SK-N-SH (cell line): ENCODE measurements at regions not wholly inside any gene's neighbourhood (a gene's known extent, or its start where the extent isn't known, plus 50 kb on each side); places are given as distances from the start of the nearest gene placed in this dataset.

Source experiments
- CTCF ChIA-PET: fragments of 300-600, 350-600 bp; formaldehyde crosslinking; extraction: SDS; loops from one replicate; lab custom pipeline; 2021; lab: Yijun Ruan, JAX
- POLR2A ChIA-PET: fragments of 350-600 bp; sonication (Branson Sonifier 250); formaldehyde crosslinking; extraction: SDS; loops from one replicate; lab custom pipeline; 2020; ENCODE audit warnings: antibody characterized with exemption, inconsistent platforms; lab: Yijun Ruan, JAX
- DNase-seq: peaks from one replicate; pipeline ENCODE4 v3.0.0; 2012
- H2AFZ ChIP-seq: fragments of 200-600 bp; sonication (generic); 2 replicates; pipeline ENCODE4 v1.8.1; 2016; ENCODE audit warnings: antibody characterized with exemption, mild to moderate bottlenecking, low read depth
- H3F3A ChIP-seq: fragments of 200-600 bp; sonication (generic); replicated peaks from 2 replicates; pipeline ENCODE3; 2016; ENCODE audit warnings: antibody characterized with exemption, mild to moderate bottlenecking; ENCODE audit not compliant: insufficient read depth
- H3K27ac ChIP-seq, 2 experiments: fragments of 200-500 bp in 1 of 2; fragments of 200-600 bp in 1 of 2; sonication (Bioruptor generic) in 1 of 2; sonication (generic), shearing (Covaris generic) in 1 of 2; 2 replicates each; pipeline versions ENCODE4 v1.5.1 to v1.6.1; 2014 to 2016; ENCODE audit warnings: low read depth in 2 of 2, inconsistent platforms in 1 of 2, low read length in 1 of 2, mild to moderate bottlenecking in 1 of 2, mixed read lengths in 1 of 2
- H3K27me3 ChIP-seq: fragments of 200-600 bp; sonication (generic), shearing (Covaris generic); 2 replicates; pipeline ENCODE4 v1.6.1; 2016; ENCODE audit warnings: mixed run types; ENCODE audit not compliant: insufficient read depth
- H3K36me3 ChIP-seq, 2 experiments: fragments of 200-500 bp in 1 of 2; fragments of 200-600 bp in 1 of 2; sonication (Bioruptor generic) in 1 of 2; sonication (generic) in 1 of 2; replicated peaks in 1 of 2; 2 replicates each; pipeline versions ENCODE3 to v1.5.1; 2014 to 2016; ENCODE audit warnings: low read length in 1 of 2, mild to moderate bottlenecking in 1 of 2; ENCODE audit not compliant: insufficient read depth in 2 of 2, control insufficient read depth in 1 of 2
- H3K4me1 ChIP-seq, 2 experiments: fragments of 200-500 bp in 1 of 2; fragments of 200-600 bp in 1 of 2; sonication (Bioruptor generic) in 1 of 2; sonication (generic), shearing (Covaris generic) in 1 of 2; 2 replicates each; pipeline versions ENCODE4 v1.5.1 to v1.6.1; 2014 to 2016; ENCODE audit warnings: low read depth in 1 of 2, low read length in 1 of 2, mixed run types in 1 of 2; ENCODE audit not compliant: insufficient read depth in 2 of 2, control insufficient read depth in 1 of 2
- H3K4me2 ChIP-seq: fragments of 200-600 bp; sonication (generic), shearing (Covaris generic); 2 replicates; pipeline ENCODE4 v1.6.1; 2017; ENCODE audit warnings: mixed run types
- H3K4me3 ChIP-seq, 2 experiments: fragments of 200-500 bp in 1 of 2; fragments of 200-600 bp in 1 of 2; sonication (Bioruptor generic) in 1 of 2; sonication (generic), shearing (Covaris generic) in 1 of 2; 2 replicates each; pipeline versions ENCODE4 v1.5.1 to v1.8.1; 2014 to 2016; ENCODE audit warnings: low read depth in 2 of 2, inconsistent platforms in 1 of 2, low read length in 1 of 2, mild to moderate bottlenecking in 1 of 2, mixed read lengths in 1 of 2, moderate library complexity in 1 of 2
- H3K79me2 ChIP-seq: fragments of 200-600 bp; sonication (generic); 2 replicates; pipeline ENCODE4 v1.8.1; 2017; ENCODE audit warnings: mild to moderate bottlenecking; ENCODE audit not compliant: insufficient read depth
- H3K9ac ChIP-seq: fragments of 200-600 bp; sonication (generic); 2 replicates; pipeline ENCODE4 v1.6.1; 2017; ENCODE audit warnings: mixed run types
- H3K9me2 ChIP-seq: fragments of 200-600 bp; sonication (generic); 2 replicates; pipeline ENCODE4 v1.6.1; 2017; ENCODE audit warnings: mixed run types
- H3K9me3 ChIP-seq: fragments of 200-600 bp; sonication (generic); 2 replicates; pipeline ENCODE4 v1.6.1; 2017; ENCODE audit warnings: mixed run types, mild to moderate bottlenecking, moderate library complexity
- H4K20me1 ChIP-seq: fragments of 200-600 bp; sonication (generic); 2 replicates; pipeline ENCODE4 v1.6.1; 2017; ENCODE audit warnings: mild to moderate bottlenecking, mixed run types; ENCODE audit not compliant: insufficient read depth
- CHD2 ChIP-seq: fragments of 150-350 bp; IDR thresholded peaks from 2 replicates; pipeline ENCODE4 v1.6.1; 2018; ENCODE audit warnings: low read length; ENCODE audit not compliant: partially characterized antibody
- ELF1 ChIP-seq: IDR thresholded peaks from 2 replicates; pipeline ENCODE4 v1.4.0; 2012
- EP300 ChIP-seq, 2 experiments: IDR thresholded peaks; 2 replicates each; pipeline versions ENCODE4 v1.4.0 to v1.6.1; 2012; ENCODE audit warnings: borderline replicate concordance in 1 of 2, low read depth in 1 of 2, low read length in 1 of 2
- EZH2phosphoT487 ChIP-seq: fragments of 200-600 bp; sonication (generic); IDR thresholded peaks from 2 replicates; pipeline ENCODE4 v1.6.1; 2017; ENCODE audit warnings: low read depth, mixed run types, mild to moderate bottlenecking, antibody characterized with exemption, moderate library complexity, borderline replicate concordance
- FOSL2 ChIP-seq: IDR thresholded peaks from 2 replicates; pipeline ENCODE4 v1.4.0; 2012; ENCODE audit warnings: low read depth, mild to moderate bottlenecking, moderate library complexity, borderline replicate concordance
- JUND ChIP-seq: IDR thresholded peaks from 2 replicates; pipeline ENCODE4 v1.4.0; 2012
- MXI1 ChIP-seq: IDR thresholded peaks from 2 replicates; pipeline ENCODE4 v1.6.1; 2012; ENCODE audit warnings: mild to moderate bottlenecking, low read depth, low read length, improper control_type of control experiment
- NRF1 ChIP-seq: IDR thresholded peaks from 2 replicates; pipeline ENCODE4 v1.6.1; 2012; ENCODE audit warnings: low read depth, mild to moderate bottlenecking, low read length
- PBX3 ChIP-seq: IDR thresholded peaks from 2 replicates; pipeline ENCODE4; 2012
- RFX5 ChIP-seq: IDR thresholded peaks from 2 replicates; pipeline ENCODE4 v1.6.1; 2012; ENCODE audit warnings: mild to moderate bottlenecking, improper control_type of control experiment, low read length
- RXRA ChIP-seq: IDR thresholded peaks from 2 replicates; pipeline ENCODE4 v1.4.0; 2012; ENCODE audit warnings: low read depth, mild to moderate bottlenecking, borderline replicate concordance
- TAF1 ChIP-seq: IDR thresholded peaks from 2 replicates; pipeline ENCODE4 v1.6.1; 2012; ENCODE audit warnings: low read depth, mild to moderate bottlenecking, low read length, moderate library complexity, borderline replicate concordance
- TCF12 ChIP-seq: IDR thresholded peaks from 2 replicates; pipeline ENCODE4 v1.4.0; 2012
- TEAD4 ChIP-seq: IDR thresholded peaks from 2 replicates; pipeline ENCODE4 v1.4.0; 2012; ENCODE audit warnings: mild to moderate bottlenecking, borderline replicate concordance; ENCODE audit not compliant: insufficient read depth
- WGBS: methylation state at CpG from one replicate; pipeline ENCODE4 v1.1.6; 2017; ENCODE audit warnings: low lambda C conversion rate; 5-methylcytosine and 5-hydroxymethylcytosine counted together
- TF ChIP-seq, protein P1 (sequence below): IDR thresholded peaks from 2 replicates; pipeline ENCODE4 v1.6.1; 2012; ENCODE audit warnings: mild to moderate bottlenecking, low read depth, low read length, moderate library complexity
- TF ChIP-seq, protein P2 (sequence below): fragments of 150-350 bp; IDR thresholded peaks from 2 replicates; pipeline ENCODE4 v1.6.1; 2017; ENCODE audit warnings: antibody characterized with exemption, low read length, low read depth, borderline replicate concordance

- H3K27me3 ChIP-seq = no peaks in the 10 kb centered on the region
- TF ChIP-seq CHD2 (no peak), RXRA (no peak), EP300 (IDR thresholded peaks at IDR 0.05; ENCODE audit: borderline replicate concordance in 1 of 2, low read depth in 1 of 2, low read length in 1 of 2) (no peak), EZH2phosphoT487 (no peak), TCF12 (no peak), JUND (no peak), FOSL2 (no peak), NRF1 (no peak), PBX3 (no peak)
- TF ChIP-seq, protein P1, sequence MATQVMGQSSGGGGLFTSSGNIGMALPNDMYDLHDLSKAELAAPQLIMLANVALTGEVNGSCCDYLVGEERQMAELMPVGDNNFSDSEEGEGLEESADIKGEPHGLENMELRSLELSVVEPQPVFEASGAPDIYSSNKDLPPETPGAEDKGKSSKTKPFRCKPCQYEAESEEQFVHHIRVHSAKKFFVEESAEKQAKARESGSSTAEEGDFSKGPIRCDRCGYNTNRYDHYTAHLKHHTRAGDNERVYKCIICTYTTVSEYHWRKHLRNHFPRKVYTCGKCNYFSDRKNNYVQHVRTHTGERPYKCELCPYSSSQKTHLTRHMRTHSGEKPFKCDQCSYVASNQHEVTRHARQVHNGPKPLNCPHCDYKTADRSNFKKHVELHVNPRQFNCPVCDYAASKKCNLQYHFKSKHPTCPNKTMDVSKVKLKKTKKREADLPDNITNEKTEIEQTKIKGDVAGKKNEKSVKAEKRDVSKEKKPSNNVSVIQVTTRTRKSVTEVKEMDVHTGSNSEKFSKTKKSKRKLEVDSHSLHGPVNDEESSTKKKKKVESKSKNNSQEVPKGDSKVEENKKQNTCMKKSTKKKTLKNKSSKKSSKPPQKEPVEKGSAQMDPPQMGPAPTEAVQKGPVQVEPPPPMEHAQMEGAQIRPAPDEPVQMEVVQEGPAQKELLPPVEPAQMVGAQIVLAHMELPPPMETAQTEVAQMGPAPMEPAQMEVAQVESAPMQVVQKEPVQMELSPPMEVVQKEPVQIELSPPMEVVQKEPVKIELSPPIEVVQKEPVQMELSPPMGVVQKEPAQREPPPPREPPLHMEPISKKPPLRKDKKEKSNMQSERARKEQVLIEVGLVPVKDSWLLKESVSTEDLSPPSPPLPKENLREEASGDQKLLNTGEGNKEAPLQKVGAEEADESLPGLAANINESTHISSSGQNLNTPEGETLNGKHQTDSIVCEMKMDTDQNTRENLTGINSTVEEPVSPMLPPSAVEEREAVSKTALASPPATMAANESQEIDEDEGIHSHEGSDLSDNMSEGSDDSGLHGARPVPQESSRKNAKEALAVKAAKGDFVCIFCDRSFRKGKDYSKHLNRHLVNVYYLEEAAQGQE = no peak
- WGBS = 39% methylated on average over 3 of the region's 3 CpGs
- no peak overlapping the region for H2AFZ ChIP-seq
- H3K9me3 ChIP-seq = peaks cover 14% of the 10 kb centered on the region; the same call in 1 of the 2 replicates
- H3K27ac ChIP-seq = no peak overlapping the region
- H3K4me3 ChIP-seq = no peak overlapping the region
- H3K36me3 ChIP-seq = no peaks in the 10 kb centered on the region
- no peak overlapping the region for H3K9ac ChIP-seq
- H4K20me1 ChIP-seq = no peaks in the 10 kb centered on the region
- CTCF ChIA-PET = interaction anchor here (2.1 kb wide), 1 partner anchor 8 kb away, joined by 9 read pairs; no protein-coding TSS in a partner anchor
- H3K4me2 ChIP-seq = no peak overlapping the region
- POLR2A ChIA-PET = no interaction called here
- H3F3A ChIP-seq = no peaks in the 10 kb centered on the region
- no peak for DNase-seq
- no peaks in the 10 kb centered on the region for H3K9me2 ChIP-seq
- no peaks in the 10 kb centered on the region for H3K4me1 ChIP-seq
- no peaks in the 10 kb centered on the region for H3K79me2 ChIP-seq
Measured at GRCh38 chr14:80047761-80048160, 163.5 kb downstream of the DIO2 start.

- H3K4me3 ChIP-seq = no peak overlapping the region
- no peaks in the 10 kb centered on the region for H3K9me2 ChIP-seq
- no peak for DNase-seq
- ChIA-PET CTCF (interaction anchor here (1.4 kb wide), 1 partner anchor 19 kb away, joined by 4 read pairs; no protein-coding TSS in a partner anchor), POLR2A (no interaction called here)
- H3K4me1 ChIP-seq = no peaks in the 10 kb centered on the region
- no peaks in the 10 kb centered on the region for H3F3A ChIP-seq
- H3K27me3 ChIP-seq = no peaks in the 10 kb centered on the region
- no peak overlapping the region for H3K27ac ChIP-seq
- WGBS = 0% methylated on average over 2 of the region's 2 CpGs
- TF ChIP-seq, protein P2, sequence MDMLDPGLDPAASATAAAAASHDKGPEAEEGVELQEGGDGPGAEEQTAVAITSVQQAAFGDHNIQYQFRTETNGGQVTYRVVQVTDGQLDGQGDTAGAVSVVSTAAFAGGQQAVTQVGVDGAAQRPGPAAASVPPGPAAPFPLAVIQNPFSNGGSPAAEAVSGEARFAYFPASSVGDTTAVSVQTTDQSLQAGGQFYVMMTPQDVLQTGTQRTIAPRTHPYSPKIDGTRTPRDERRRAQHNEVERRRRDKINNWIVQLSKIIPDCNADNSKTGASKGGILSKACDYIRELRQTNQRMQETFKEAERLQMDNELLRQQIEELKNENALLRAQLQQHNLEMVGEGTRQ = no peak
- TF ChIP-seq TEAD4 (no peak), RFX5 (no peak), ELF1 (no peak), MXI1 (no peak), TAF1 (no peak)
- TF ChIP-seq, protein P1 = no peak
- TF ChIP-seq, all 33 proteins: peak for 0
- Histone ChIP-seq H2AFZ (no peak overlapping the region), H3K9ac (no peak overlapping the region), H3K36me3 (no peaks in the 10 kb centered on the region), H3K79me2 (no peaks in the 10 kb centered on the region), H3K4me2 (no peak overlapping the region), H4K20me1 (no peaks in the 10 kb centered on the region), H3K9me3 (no peaks in the 10 kb centered on the region; the same call in 1 of the 2 replicates)
Measured at GRCh38 chr14:80037349-80037748, 174.0 kb downstream of the DIO2 start.
